ENCODE measurements at regions not wholly inside any gene's neighbourhood (a gene's known extent, or its start where the extent isn't known, plus 50 kb on each side); places are given as distances from the start of the nearest gene placed in this dataset.

DNA sequence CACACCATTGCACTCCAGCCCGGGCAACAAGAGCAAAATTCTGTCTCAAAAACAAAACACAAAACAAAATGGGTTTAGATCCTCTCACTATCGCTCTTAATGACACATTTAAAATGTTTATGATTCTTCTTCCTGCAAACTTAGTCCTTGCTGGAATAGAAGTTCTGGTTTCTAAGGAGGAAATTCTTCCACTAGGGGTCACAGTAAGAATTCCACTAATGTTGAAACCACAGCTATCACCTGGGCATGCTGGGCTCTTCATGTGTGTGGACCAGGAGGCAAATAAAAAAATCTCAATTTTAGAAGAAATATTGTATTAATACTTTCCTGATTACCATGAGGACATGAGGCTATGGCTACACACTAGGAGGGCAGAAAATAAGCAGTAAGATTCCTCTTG is 915.8 kb downstream of the TYW1 start:
- no peak for TF ChIP-seq FOXP2 (optimal IDR thresholded peaks at IDR 0.05; ENCODE audit: borderline replicate concordance, extremely low read depth, extremely low read length, insufficient read depth)
- TF ChIP-seq, protein P1, sequence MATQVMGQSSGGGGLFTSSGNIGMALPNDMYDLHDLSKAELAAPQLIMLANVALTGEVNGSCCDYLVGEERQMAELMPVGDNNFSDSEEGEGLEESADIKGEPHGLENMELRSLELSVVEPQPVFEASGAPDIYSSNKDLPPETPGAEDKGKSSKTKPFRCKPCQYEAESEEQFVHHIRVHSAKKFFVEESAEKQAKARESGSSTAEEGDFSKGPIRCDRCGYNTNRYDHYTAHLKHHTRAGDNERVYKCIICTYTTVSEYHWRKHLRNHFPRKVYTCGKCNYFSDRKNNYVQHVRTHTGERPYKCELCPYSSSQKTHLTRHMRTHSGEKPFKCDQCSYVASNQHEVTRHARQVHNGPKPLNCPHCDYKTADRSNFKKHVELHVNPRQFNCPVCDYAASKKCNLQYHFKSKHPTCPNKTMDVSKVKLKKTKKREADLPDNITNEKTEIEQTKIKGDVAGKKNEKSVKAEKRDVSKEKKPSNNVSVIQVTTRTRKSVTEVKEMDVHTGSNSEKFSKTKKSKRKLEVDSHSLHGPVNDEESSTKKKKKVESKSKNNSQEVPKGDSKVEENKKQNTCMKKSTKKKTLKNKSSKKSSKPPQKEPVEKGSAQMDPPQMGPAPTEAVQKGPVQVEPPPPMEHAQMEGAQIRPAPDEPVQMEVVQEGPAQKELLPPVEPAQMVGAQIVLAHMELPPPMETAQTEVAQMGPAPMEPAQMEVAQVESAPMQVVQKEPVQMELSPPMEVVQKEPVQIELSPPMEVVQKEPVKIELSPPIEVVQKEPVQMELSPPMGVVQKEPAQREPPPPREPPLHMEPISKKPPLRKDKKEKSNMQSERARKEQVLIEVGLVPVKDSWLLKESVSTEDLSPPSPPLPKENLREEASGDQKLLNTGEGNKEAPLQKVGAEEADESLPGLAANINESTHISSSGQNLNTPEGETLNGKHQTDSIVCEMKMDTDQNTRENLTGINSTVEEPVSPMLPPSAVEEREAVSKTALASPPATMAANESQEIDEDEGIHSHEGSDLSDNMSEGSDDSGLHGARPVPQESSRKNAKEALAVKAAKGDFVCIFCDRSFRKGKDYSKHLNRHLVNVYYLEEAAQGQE (IDR thresholded peaks at IDR 0.05; ENCODE audit: insufficient read depth in 1 of 2, low read depth in 2 of 2, low read length in 2 of 2): no peak
- no peak for TF ChIP-seq SIN3A (IDR thresholded peaks at IDR 0.05; ENCODE audit: borderline replicate concordance, insufficient read depth, low read length)
- no peak for TF ChIP-seq TAF1 (IDR thresholded peaks at IDR 0.05; ENCODE audit: borderline replicate concordance, insufficient read depth, low read length)
- no peak for TF ChIP-seq POLR2AphosphoS5 (IDR thresholded peaks at IDR 0.05; ENCODE audit: low read depth, low read length)

GRCh38 chr7:67913604-67914003 is 917.0 kb downstream of the TYW1 start:
- TF ChIP-seq POLR2AphosphoS5 (IDR thresholded peaks at IDR 0.05; ENCODE audit: low read depth, low read length) (no peak), SIN3A (IDR thresholded peaks at IDR 0.05; ENCODE audit: borderline replicate concordance, insufficient read depth, low read length) (no peak), FOXP2 (optimal IDR thresholded peaks at IDR 0.05; ENCODE audit: borderline replicate concordance, extremely low read depth, extremely low read length, insufficient read depth) (no peak), TAF1 (IDR thresholded peaks at IDR 0.05; ENCODE audit: borderline replicate concordance, insufficient read depth, low read length) (no peak)
- TF ChIP-seq, protein P1 (IDR thresholded peaks at IDR 0.05; ENCODE audit: insufficient read depth in 1 of 2, low read depth in 2 of 2, low read length in 2 of 2): no peak

GRCh38 chr7:67916571-67917436 is 920.2 kb downstream of the TYW1 start:
- TF ChIP-seq FOXP2 (optimal IDR thresholded peaks at IDR 0.05; ENCODE audit: borderline replicate concordance, extremely low read depth, extremely low read length, insufficient read depth): no peak
- TF ChIP-seq, protein P1 (IDR thresholded peaks at IDR 0.05; ENCODE audit: insufficient read depth in 1 of 2, low read depth in 2 of 2, low read length in 2 of 2): no peak
- TF ChIP-seq SIN3A (IDR thresholded peaks at IDR 0.05; ENCODE audit: borderline replicate concordance, insufficient read depth, low read length): no peak
- no peak for TF ChIP-seq POLR2AphosphoS5 (IDR thresholded peaks at IDR 0.05; ENCODE audit: low read depth, low read length)
- TF ChIP-seq TAF1 (IDR thresholded peaks at IDR 0.05; ENCODE audit: borderline replicate concordance, insufficient read depth, low read length): no peak

- TF ChIP-seq SIN3A (IDR thresholded peaks at IDR 0.05; ENCODE audit: borderline replicate concordance, insufficient read depth, low read length): no peak
- TF ChIP-seq POLR2AphosphoS5 (IDR thresholded peaks at IDR 0.05; ENCODE audit: low read depth, low read length): no peak
- TF ChIP-seq, protein P1 (IDR thresholded peaks at IDR 0.05; ENCODE audit: insufficient read depth in 1 of 2, low read depth in 2 of 2, low read length in 2 of 2): no peak
- no peak for TF ChIP-seq TAF1 (IDR thresholded peaks at IDR 0.05; ENCODE audit: borderline replicate concordance, insufficient read depth, low read length)
- no peak for TF ChIP-seq FOXP2 (optimal IDR thresholded peaks at IDR 0.05; ENCODE audit: borderline replicate concordance, extremely low read depth, extremely low read length, insufficient read depth)
These were observed 920.8 kb downstream of the TYW1 start for GRCh38 chr7:67917437-67917755.

Data from PFSK-1 (cell line).